K562 (cell line): ENCODE measurements at regions not wholly inside any gene's neighbourhood (a gene's known extent, or its start where the extent isn't known, plus 50 kb on each side); places are given as distances from the start of the nearest gene placed in this dataset.

ENCODE experiments used
- DEAF1 ChIP-seq: fragments of 450-650 bp; formaldehyde crosslinking; IDR thresholded peaks from 2 replicates; pipeline ENCODE4 v1.4.0; 2020; ENCODE audit warnings: mild to moderate bottlenecking, moderate library complexity
- EP300 ChIP-seq: IDR thresholded peaks from 2 replicates; pipeline ENCODE4 v1.6.1; 2012; ENCODE audit warnings: low read length, improper control_type of control experiment
- EZH2 ChIP-seq: IDR thresholded peaks from 2 replicates; pipeline ENCODE4 v1.6.1; 2012; ENCODE audit warnings: low read depth, mild to moderate bottlenecking, inconsistent platforms, low read length, borderline replicate concordance
- PML ChIP-seq: IDR thresholded peaks from 2 replicates; pipeline ENCODE4 v1.6.1; 2012; ENCODE audit warnings: low read length, inconsistent platforms
- TF ChIP-seq, protein P1 (sequence below): fragments of 450-650 bp; IDR thresholded peaks from 2 replicates; pipeline ENCODE4 v1.6.1; 2016; ENCODE audit warnings: missing biosample characterization, missing genetic modification characterization

DNA sequence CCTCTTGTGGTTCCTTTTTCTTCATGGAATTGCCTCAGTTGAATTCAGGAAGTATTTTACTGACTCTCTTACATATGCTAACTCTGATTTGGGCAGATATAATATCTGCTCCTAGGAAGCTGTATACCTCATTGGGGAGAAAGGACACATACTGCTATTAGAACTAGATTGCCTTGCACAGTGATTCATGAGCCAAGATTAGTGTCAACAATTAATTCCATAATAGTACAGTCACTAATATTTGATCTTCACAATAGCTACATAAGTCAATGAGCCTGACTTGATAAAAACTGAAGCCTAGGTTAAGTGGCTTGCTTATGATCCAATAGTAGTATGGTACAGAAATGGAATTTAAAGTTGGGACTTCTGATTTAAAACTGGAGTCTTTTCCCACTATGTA, 127.6 kb downstream of the ETAA1 start:
- no peak for TF ChIP-seq PML
- no peak for TF ChIP-seq EZH2
- TF ChIP-seq DEAF1 = no peak
- TF ChIP-seq, protein P1, sequence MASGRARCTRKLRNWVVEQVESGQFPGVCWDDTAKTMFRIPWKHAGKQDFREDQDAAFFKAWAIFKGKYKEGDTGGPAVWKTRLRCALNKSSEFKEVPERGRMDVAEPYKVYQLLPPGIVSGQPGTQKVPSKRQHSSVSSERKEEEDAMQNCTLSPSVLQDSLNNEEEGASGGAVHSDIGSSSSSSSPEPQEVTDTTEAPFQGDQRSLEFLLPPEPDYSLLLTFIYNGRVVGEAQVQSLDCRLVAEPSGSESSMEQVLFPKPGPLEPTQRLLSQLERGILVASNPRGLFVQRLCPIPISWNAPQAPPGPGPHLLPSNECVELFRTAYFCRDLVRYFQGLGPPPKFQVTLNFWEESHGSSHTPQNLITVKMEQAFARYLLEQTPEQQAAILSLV (tag) = no peak
- no peak for TF ChIP-seq EP300
